ENCODE measurements at regions not wholly inside any gene's neighbourhood (a gene's known extent, or its start where the extent isn't known, plus 50 kb on each side); places are given as distances from the start of the nearest gene placed in this dataset.

GRCh38 chr11:123253223-123253622 lies 58.2 kb upstream of the CLMP start:
- H3K27ac ChIP-seq (ENCODE audit: extremely low read length, insufficient read depth, low read length) = no peak overlapping the region
- H4K20me1 ChIP-seq (ENCODE audit: insufficient read depth, low read length) = no peaks in the 10 kb centered on the region
- peaks cover 2 to 10% of the 10 kb centered on the region in 2 experiments; a peak in 2 of 5 replicates for H3K27me3 ChIP-seq (ENCODE audit: control insufficient read depth in 1 of 2, insufficient read depth in 2 of 2, low read length in 2 of 2)
- ATAC-seq (no peak; the same call in 2 of the 3 replicates), FAIRE-seq (no peak), DNase-seq (ENCODE audit: low spot score) (no peak)
- CTCF ChIA-PET (ENCODE audit: low intra/inter-chr PET ratio, low total read pairs) = no interaction called here
- 43% methylated on average over 8 of the region's 8 CpGs for WGBS (ENCODE audit: low lambda C conversion rate)
- intact Hi-C loops (cut with micrococcal nuclease; ENCODE audit: unreplicated experiment) (no loop called here), in situ Hi-C loops (cut with HindIII; ENCODE audit: extremely low pct_ligation_motif_present, low pct_unique_long_range_greater_than_20kb) (no loop called here)
- TF ChIP-seq ZNF569 (CRISPR knock-in tag; IDR thresholded peaks at IDR 0.05; ENCODE audit: borderline replicate concordance) (no peak), ZNF296 (CRISPR knock-in tag; conservative IDR thresholded peaks at IDR 0.05) (no peak), ZFP41 (CRISPR knock-in tag; IDR thresholded peaks at IDR 0.05; ENCODE audit: borderline replicate concordance) (no peak), ZNF230 (CRISPR knock-in tag; IDR thresholded peaks at IDR 0.05) (no peak), TIGD3 (CRISPR knock-in tag; IDR thresholded peaks at IDR 0.05; ENCODE audit: borderline replicate concordance) (no peak), ETV6 (CRISPR knock-in tag; conservative IDR thresholded peaks at IDR 0.05) (no peak), MED8 (CRISPR knock-in tag; IDR thresholded peaks at IDR 0.05; ENCODE audit: insufficient replicate concordance) (no peak), TRAFD1 (CRISPR knock-in tag; IDR thresholded peaks at IDR 0.05; ENCODE audit: borderline replicate concordance) (no peak), CENPX (CRISPR knock-in tag; IDR thresholded peaks at IDR 0.05) (no peak), ZMAT5 (CRISPR knock-in tag; IDR thresholded peaks at IDR 0.05; ENCODE audit: borderline replicate concordance, low read depth) (no peak)
- H3K9me3 ChIP-seq (ENCODE audit: low read length) = no peaks in the 10 kb centered on the region
- H3K4me2 ChIP-seq (ENCODE audit: low read depth, low read length) = no peak overlapping the region
- H3K36me3 ChIP-seq (replicated peaks in 1 of 2; ENCODE audit: control insufficient read depth in 1 of 2, insufficient read depth in 2 of 2, low read length in 2 of 2) = no peaks in the 10 kb centered on the region
- H3K4me3 ChIP-seq (replicated peaks in 1 of 3; ENCODE audit: insufficient read depth in 1 of 3, low read depth in 2 of 3, low read length in 3 of 3) = no peak overlapping the region
- H3K79me2 ChIP-seq (ENCODE audit: insufficient read depth, low read length) = no peaks in the 10 kb centered on the region
- no peak overlapping the region for H3K9ac ChIP-seq (ENCODE audit: insufficient read depth, low read depth, low read length)
- POLR2A ChIA-PET = no interaction called here
- H2AFZ ChIP-seq (ENCODE audit: low read length) = no peak overlapping the region
- BruUV-seq (replicated peaks) = no TSS peak
- no peaks in the 10 kb centered on the region for H3K4me1 ChIP-seq (ENCODE audit: insufficient read depth, low read length)

Measured in HepG2 (cell line).